BJ (cell line): ENCODE measurements at regions not wholly inside any gene's neighbourhood (a gene's known extent, or its start where the extent isn't known, plus 50 kb on each side); places are given as distances from the start of the nearest gene placed in this dataset.

Source experiments
- CTCF ChIA-PET: fragments of 350-600 bp; formaldehyde crosslinking; extraction: SDS; loops from one replicate; lab custom pipeline; 2021; ENCODE audit warnings: antibody characterized with exemption, inconsistent platforms; lab: Yijun Ruan, JAX
- POLR2A ChIA-PET: fragments of 300-600 bp; sonication (Branson Sonifier 250); formaldehyde crosslinking; extraction: SDS; loops from one replicate; lab custom pipeline; 2021; ENCODE audit warnings: antibody characterized with exemption; lab: Charles Lee
- DNase-seq: peaks from one replicate; pipeline ENCODE4 v3.0.0-alpha.2; 2011; ENCODE audit warnings: low read depth
- H3K27me3 ChIP-seq: 2 replicates; pipeline ENCODE4 v1.6.0; 2011; ENCODE audit warnings: low read length; ENCODE audit not compliant: control insufficient read depth, insufficient read depth
- H3K36me3 ChIP-seq: 2 replicates; pipeline ENCODE4 v1.5.1; 2011; ENCODE audit warnings: low read length; ENCODE audit not compliant: control insufficient read depth, insufficient read depth
- H3K4me3 ChIP-seq: 2 replicates; pipeline ENCODE4 v1.5.1; 2011; ENCODE audit warnings: low read depth, mild to moderate bottlenecking, control low read depth, low read length
- CTCF ChIP-seq: IDR thresholded peaks from 2 replicates; pipeline ENCODE4 v1.5.1; 2011; ENCODE audit warnings: low read depth, mild to moderate bottlenecking, control low read depth, inconsistent platforms, low read length, moderate library complexity; ENCODE audit not compliant: insufficient read depth

- Histone ChIP-seq H3K4me3 (no peak overlapping the region), H3K27me3 (no peaks in the 10 kb centered on the region), H3K36me3 (no peaks in the 10 kb centered on the region)
- ChIA-PET CTCF (interaction anchor here (0.6 to 1.4 kb wide), 4 partner anchors 12 to 63 kb away, joined by 3 to 5 read pairs (median 3); partner anchors contain the start of gene ZFAND5), POLR2A (interaction anchor here (0.6 kb wide), 4 partner anchors 63 to 152 kb away, joined by 3 to 5 read pairs (median 3); partner anchors contain the start of gene ZFAND5)
- no peak for TF ChIP-seq CTCF
- peak; percentile 87 for DNase-seq
These were observed 63.3 kb upstream of the ZFAND5 start for GRCh38 chr9:72428329-72428728.

- Histone ChIP-seq H3K27me3 (no peaks in the 10 kb centered on the region), H3K4me3 (no peak overlapping the region), H3K36me3 (no peaks in the 10 kb centered on the region)
- CTCF ChIA-PET: interaction anchor here (0.6 to 1.0 kb wide), 2 partner anchors 63 to 104 kb away, joined by 3 to 5 read pairs; partner anchors contain the start of gene ZFAND5
- POLR2A ChIA-PET: interaction anchor here (0.6 kb wide), 1 partner anchor 66 kb away, joined by 5 read pairs; no protein-coding TSS in a partner anchor
- DNase-seq: no peak
- no peak for TF ChIP-seq CTCF
These were observed 62.8 kb upstream of the ZFAND5 start for GRCh38 chr9:72427801-72428200.

- no peaks in the 10 kb centered on the region for H3K36me3 ChIP-seq
- H3K27me3 ChIP-seq: no peaks in the 10 kb centered on the region
- TF ChIP-seq CTCF: no peak
- POLR2A ChIA-PET: no interaction called here
- CTCF ChIA-PET: no interaction called here
- H3K4me3 ChIP-seq: no peak overlapping the region
- DNase-seq: no peak
These were observed 59.1 kb upstream of the ZFAND5 start for GRCh38 chr9:72424131-72424530.

- DNase-seq: no peak
- Histone ChIP-seq H3K36me3 (no peaks in the 10 kb centered on the region), H3K27me3 (no peaks in the 10 kb centered on the region), H3K4me3 (no peak overlapping the region)
- TF ChIP-seq CTCF: no peak
- ChIA-PET POLR2A (interaction anchor here (0.6 kb wide), 1 partner anchor 730 kb away, joined by 3 read pairs; the partner anchor contains the start of gene ANXA1), CTCF (interaction anchor here (1.4 kb wide), 1 partner anchor 31 kb away, joined by 3 read pairs; no protein-coding TSS in a partner anchor)
These were observed 57.2 kb upstream of the ZFAND5 start for GRCh38 chr9:72422214-72422613.

DNA sequence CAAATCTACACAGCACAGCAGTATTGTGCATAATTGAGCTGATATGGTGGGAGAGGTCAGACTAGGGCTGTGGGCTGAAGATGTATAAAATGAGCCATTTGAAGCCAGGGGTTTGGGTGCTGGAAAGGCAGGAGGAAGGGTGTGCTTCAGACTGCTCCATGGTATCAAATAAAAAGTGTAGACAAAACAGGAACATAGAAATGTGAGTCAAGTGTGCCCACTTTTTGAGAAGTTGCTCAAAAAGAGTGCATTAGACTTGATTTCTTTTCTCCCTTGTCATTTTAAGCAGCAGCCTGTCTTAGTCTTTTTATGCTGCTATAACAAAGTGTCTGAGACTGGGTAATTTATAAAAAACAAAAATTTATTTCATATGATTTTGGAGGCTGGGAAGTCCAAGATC is 55.8 kb upstream of the ZFAND5 start:
- no peak for TF ChIP-seq CTCF
- no peaks in the 10 kb centered on the region for H3K36me3 ChIP-seq
- no peak overlapping the region for H3K4me3 ChIP-seq
- no peaks in the 10 kb centered on the region for H3K27me3 ChIP-seq
- CTCF ChIA-PET: no interaction called here
- no peak for DNase-seq
- POLR2A ChIA-PET: no interaction called here
